ENCODE measurements at regions not wholly inside any gene's neighbourhood (a gene's known extent, or its start where the extent isn't known, plus 50 kb on each side); places are given as distances from the start of the nearest gene placed in this dataset.

GRCh38 chr4:28385801-28386200, 1525.2 kb downstream of the STIM2 start:
- TF ChIP-seq CTCF (IDR thresholded peaks at IDR 0.05) (no peak), ZFX (IDR thresholded peaks at IDR 0.05; ENCODE audit: borderline replicate concordance) (no peak)
